Fibroblast of lung (primary cell): ENCODE measurements at regions not wholly inside any gene's neighbourhood (a gene's known extent, or its start where the extent isn't known, plus 50 kb on each side); places are given as distances from the start of the nearest gene placed in this dataset.

Experiments
- CTCF ChIP-seq, 2 donors: IDR thresholded peaks in 1 of 2; conservative IDR thresholded peaks in 1 of 2; 1 replicate in 1 of 2; 2 replicates in 1 of 2; pipeline ENCODE4 v1.5.1; 2011 to 2012; ENCODE audit warnings: low read length in 2 of 2, control low read depth in 1 of 2, inconsistent platforms in 1 of 2, low read depth in 1 of 2, mild to moderate bottlenecking in 1 of 2
- EZH2 ChIP-seq: IDR thresholded peaks from 2 replicates; pipeline ENCODE4 v1.5.1; 2012; ENCODE audit warnings: low read length, control low read depth, mild to moderate bottlenecking; ENCODE audit errors: missing control alignments

- TF ChIP-seq CTCF (conservative IDR thresholded peaks at IDR 0.05 in 1 of 2, IDR thresholded peaks at IDR 0.05 in 1 of 2; ENCODE audit: low read depth in 1 of 2, low read length in 2 of 2) (no peak), EZH2 (no peak)
Measured at GRCh38 chr18:39759926-39760325, 2194.3 kb upstream of the CELF4 start.
